IPS-18a (cell line): ENCODE measurements at regions not wholly inside any gene's neighbourhood (a gene's known extent, or its start where the extent isn't known, plus 50 kb on each side); places are given as distances from the start of the nearest gene placed in this dataset.

Experiments used
- H3K27ac ChIP-seq: one replicate; pipeline ENCODE4 v1.5.1; 2013; ENCODE audit warnings: low read length
- H3K27me3 ChIP-seq: one replicate; pipeline ENCODE4 v1.6.1; 2013; ENCODE audit warnings: mild to moderate bottlenecking, low read length; ENCODE audit not compliant: control insufficient read depth, insufficient read depth
- H3K36me3 ChIP-seq: one replicate; pipeline ENCODE4 v1.6.1; 2013; ENCODE audit warnings: low read depth, low read length; ENCODE audit not compliant: control insufficient read depth
- H3K4me1 ChIP-seq: one replicate; pipeline ENCODE4 v1.6.1; 2013; ENCODE audit warnings: low read depth, low read length; ENCODE audit not compliant: control insufficient read depth
- H3K4me3 ChIP-seq: one replicate; pipeline ENCODE4 v1.5.1; 2013; ENCODE audit warnings: low read length
- H3K9ac ChIP-seq: one replicate; pipeline ENCODE4 v1.6.1; 2013; ENCODE audit warnings: mild to moderate bottlenecking, low read length, moderate library complexity
- H3K9me3 ChIP-seq: one replicate; pipeline ENCODE4 v1.6.1; 2013; ENCODE audit warnings: low read depth, low read length; ENCODE audit not compliant: control insufficient read depth

GRCh38 chr14:96986256-96987085 lies 189.3 kb downstream of the VRK1 start:
- Histone ChIP-seq H3K4me3 (no peak overlapping the region), H3K27ac (no peak overlapping the region), H3K27me3 (no peaks in the 10 kb centered on the region)

GRCh38 chr14:96987086-96987474 lies 189.9 kb downstream of the VRK1 start:
- H3K27ac ChIP-seq: no peak overlapping the region
- no peaks in the 10 kb centered on the region for H3K27me3 ChIP-seq
- H3K4me1 ChIP-seq: peaks cover 12% of the 10 kb centered on the region
- no peaks in the 10 kb centered on the region for H3K9me3 ChIP-seq
- H3K9ac ChIP-seq: no peak overlapping the region
- no peaks in the 10 kb centered on the region for H3K36me3 ChIP-seq
- H3K4me3 ChIP-seq: no peak overlapping the region

More at GRCh38 chr14:96986256-96987085, 189.3 kb downstream of the VRK1 start:
- peaks cover 12% of the 10 kb centered on the region for H3K4me1 ChIP-seq
- H3K9me3 ChIP-seq: no peaks in the 10 kb centered on the region
- H3K36me3 ChIP-seq: no peaks in the 10 kb centered on the region
- no peak overlapping the region for H3K9ac ChIP-seq

GRCh38 chr14:96987771-96988170 lies 190.6 kb downstream of the VRK1 start:
- no peaks in the 10 kb centered on the region for H3K9me3 ChIP-seq
- H3K27ac ChIP-seq: no peak overlapping the region
- no peaks in the 10 kb centered on the region for H3K36me3 ChIP-seq
- H3K4me3 ChIP-seq: no peak overlapping the region
- H3K9ac ChIP-seq: no peak overlapping the region
- H3K4me1 ChIP-seq: peaks cover 12% of the 10 kb centered on the region
- H3K27me3 ChIP-seq: no peaks in the 10 kb centered on the region

- H3K36me3 ChIP-seq: no peaks in the 10 kb centered on the region
- no peaks in the 10 kb centered on the region for H3K27me3 ChIP-seq
- H3K4me3 ChIP-seq: no peak overlapping the region
Observed at GRCh38 chr14:96989306-96989705, 192.1 kb downstream of the VRK1 start.

GRCh38 chr14:96991226-96991625 lies 194.0 kb downstream of the VRK1 start:
- H3K9ac ChIP-seq: no peak overlapping the region
- H3K4me1 ChIP-seq: peaks cover 12% of the 10 kb centered on the region
- H3K36me3 ChIP-seq: no peaks in the 10 kb centered on the region
- H3K27me3 ChIP-seq: no peaks in the 10 kb centered on the region
- no peak overlapping the region for H3K27ac ChIP-seq
- no peak overlapping the region for H3K4me3 ChIP-seq
- no peaks in the 10 kb centered on the region for H3K9me3 ChIP-seq

More at GRCh38 chr14:96989306-96989705, 192.1 kb downstream of the VRK1 start:
- no peak overlapping the region for H3K27ac ChIP-seq
- no peaks in the 10 kb centered on the region for H3K9me3 ChIP-seq
- peaks cover 12% of the 10 kb centered on the region for H3K4me1 ChIP-seq
- H3K9ac ChIP-seq: no peak overlapping the region

- no peaks in the 10 kb centered on the region for H3K9me3 ChIP-seq
- H3K4me3 ChIP-seq: no peak overlapping the region
- no peaks in the 10 kb centered on the region for H3K4me1 ChIP-seq
- no peaks in the 10 kb centered on the region for H3K36me3 ChIP-seq
- no peak overlapping the region for H3K9ac ChIP-seq
- no peaks in the 10 kb centered on the region for H3K27me3 ChIP-seq
- no peak overlapping the region for H3K27ac ChIP-seq
Observed at GRCh38 chr14:96994999-96995398, 197.8 kb downstream of the VRK1 start.

- H3K4me1 ChIP-seq: no peaks in the 10 kb centered on the region
- H3K27ac ChIP-seq: no peak overlapping the region
- no peak overlapping the region for H3K9ac ChIP-seq
- no peaks in the 10 kb centered on the region for H3K27me3 ChIP-seq
- no peak overlapping the region for H3K4me3 ChIP-seq
- no peaks in the 10 kb centered on the region for H3K9me3 ChIP-seq
- no peaks in the 10 kb centered on the region for H3K36me3 ChIP-seq
Observed at GRCh38 chr14:96997269-96997668, 200.1 kb downstream of the VRK1 start.

- Histone ChIP-seq H3K9ac (no peak overlapping the region), H3K4me3 (no peak overlapping the region), H3K27me3 (no peaks in the 10 kb centered on the region), H3K27ac (no peak overlapping the region), H3K36me3 (no peaks in the 10 kb centered on the region), H3K4me1 (no peaks in the 10 kb centered on the region), H3K9me3 (no peaks in the 10 kb centered on the region)
Observed at GRCh38 chr14:96997996-96998395, 200.8 kb downstream of the VRK1 start.

GRCh38 chr14:96999654-97000155 lies 202.5 kb downstream of the VRK1 start:
- no peaks in the 10 kb centered on the region for H3K27me3 ChIP-seq
- H3K4me1 ChIP-seq: no peaks in the 10 kb centered on the region
- no peaks in the 10 kb centered on the region for H3K9me3 ChIP-seq
- H3K27ac ChIP-seq: no peak overlapping the region
- no peak overlapping the region for H3K9ac ChIP-seq
- no peaks in the 10 kb centered on the region for H3K36me3 ChIP-seq
- H3K4me3 ChIP-seq: no peak overlapping the region

GRCh38 chr14:97002454-97002853 lies 205.3 kb downstream of the VRK1 start:
- no peaks in the 10 kb centered on the region for H3K9me3 ChIP-seq
- H3K27me3 ChIP-seq: no peaks in the 10 kb centered on the region
- H3K4me1 ChIP-seq: no peaks in the 10 kb centered on the region
- H3K9ac ChIP-seq: no peak overlapping the region
- H3K36me3 ChIP-seq: no peaks in the 10 kb centered on the region
- H3K27ac ChIP-seq: no peak overlapping the region
- no peak overlapping the region for H3K4me3 ChIP-seq

GRCh38 chr14:97005934-97006333 lies 208.8 kb downstream of the VRK1 start:
- Histone ChIP-seq H3K36me3 (no peaks in the 10 kb centered on the region), H3K9ac (no peak overlapping the region), H3K4me3 (no peak overlapping the region), H3K9me3 (no peaks in the 10 kb centered on the region), H3K4me1 (no peaks in the 10 kb centered on the region), H3K27ac (no peak overlapping the region), H3K27me3 (no peaks in the 10 kb centered on the region)
